ENCODE measurements at regions not wholly inside any gene's neighbourhood (a gene's known extent, or its start where the extent isn't known, plus 50 kb on each side); places are given as distances from the start of the nearest gene placed in this dataset.

DNA sequence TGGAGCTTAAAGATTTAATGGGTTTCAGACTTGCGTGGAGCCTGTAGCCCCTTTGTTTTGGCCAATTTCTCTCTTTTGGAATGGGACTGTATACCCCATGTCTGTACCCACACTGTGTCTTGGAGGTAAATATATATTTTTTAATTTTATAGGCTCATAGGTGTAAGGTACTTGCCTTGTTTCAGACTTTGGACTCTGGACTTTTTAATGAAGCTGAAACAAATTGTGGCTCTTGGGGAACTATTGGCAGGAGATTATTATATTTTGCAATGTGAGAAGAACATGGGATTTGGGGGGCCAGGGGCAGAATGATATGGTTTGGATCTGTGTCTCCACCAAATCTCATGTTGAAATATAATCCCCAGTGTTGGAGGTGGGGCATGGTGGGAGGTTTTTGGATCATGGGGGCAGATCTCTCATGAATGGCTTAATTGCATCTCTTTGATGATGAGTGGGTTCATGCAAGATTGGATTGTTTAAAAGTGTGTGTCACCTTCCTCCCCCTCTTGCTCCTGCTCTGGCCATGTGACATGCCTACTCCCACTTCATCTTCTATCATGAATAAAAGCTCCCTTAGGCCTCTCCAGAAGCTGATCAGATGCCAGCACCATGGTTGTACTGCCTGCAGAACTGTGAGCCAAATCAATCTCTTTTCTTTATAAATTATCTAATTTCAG, 74.1 kb upstream of the ARHGAP20 start:
- DNase-seq (ENCODE audit: low spot score): no peak

GRCh38 chr11:110785398-110785797, 73.2 kb upstream of the ARHGAP20 start:
- no peak for DNase-seq (ENCODE audit: low spot score)

- no peak for DNase-seq (ENCODE audit: low spot score)
Measured at GRCh38 chr11:110782616-110783015, 70.4 kb upstream of the ARHGAP20 start.

GRCh38 chr11:110779108-110779507, 66.9 kb upstream of the ARHGAP20 start:
- DNase-seq (ENCODE audit: low spot score): no peak

DNA sequence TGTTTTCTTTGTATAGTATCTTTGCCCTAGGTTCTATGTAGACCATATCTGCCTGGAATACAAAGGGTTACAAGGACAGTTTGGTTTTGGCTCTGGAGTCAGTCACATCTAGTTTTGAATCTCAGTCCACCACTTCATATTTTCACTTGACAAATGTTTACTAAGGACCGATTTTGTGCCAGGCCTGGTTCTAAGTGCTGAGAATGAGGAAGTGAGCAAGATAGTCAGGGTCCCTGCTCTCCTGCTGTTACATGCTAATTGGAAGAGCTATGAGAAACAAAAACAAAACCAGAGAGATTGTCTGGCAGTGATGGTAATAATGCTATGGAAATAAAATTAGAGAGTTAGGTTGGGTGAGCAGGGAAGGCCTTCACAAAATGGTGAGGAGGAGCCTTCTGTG, 66.1 kb upstream of the ARHGAP20 start:
- no peak for DNase-seq (ENCODE audit: low spot score)

DNA sequence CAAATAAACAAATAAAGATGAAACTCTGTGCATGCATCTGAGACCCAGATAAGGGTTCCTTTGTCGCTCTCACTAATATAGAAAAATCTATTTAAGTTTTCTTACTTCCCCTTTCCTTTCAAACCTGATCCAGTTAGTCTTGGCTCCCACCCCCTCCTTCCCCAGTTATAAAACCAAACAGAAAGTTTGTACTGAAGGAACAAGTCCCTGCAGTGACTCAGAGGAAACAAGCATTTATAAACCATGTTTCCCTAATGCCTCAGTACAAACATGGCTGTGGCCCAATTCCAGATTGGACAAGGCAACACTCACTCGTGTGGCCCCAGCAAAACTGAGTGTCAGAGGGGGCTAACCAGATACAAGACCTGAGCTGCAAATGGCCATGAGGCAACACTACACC, 65.5 kb upstream of the ARHGAP20 start:
- peak; percentile 30 for DNase-seq (ENCODE audit: low spot score)

DNA sequence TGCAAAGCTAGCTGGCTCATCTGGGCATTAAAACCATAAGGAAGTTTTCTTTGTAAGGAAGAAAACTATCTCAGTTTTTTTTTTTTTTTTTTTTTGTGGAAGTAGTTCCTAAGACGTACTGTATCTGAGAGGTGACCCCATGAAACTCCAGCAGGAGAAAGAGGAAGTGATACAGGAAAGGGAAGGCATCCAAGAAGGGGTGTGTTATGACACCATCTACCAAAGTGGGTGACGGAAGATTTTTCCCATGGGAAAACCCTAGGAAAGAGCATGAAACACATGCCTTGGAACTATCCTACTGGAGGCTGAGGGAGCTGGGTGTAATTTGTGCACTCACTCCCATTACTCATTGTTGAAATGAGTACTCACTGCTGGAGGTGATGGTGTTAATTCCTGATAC, 63.8 kb upstream of the ARHGAP20 start:
- DNase-seq (ENCODE audit: low spot score): no peak

- no peak for DNase-seq (ENCODE audit: low spot score)
Measured at GRCh38 chr11:110774138-110775014, 62.1 kb upstream of the ARHGAP20 start.

DNA sequence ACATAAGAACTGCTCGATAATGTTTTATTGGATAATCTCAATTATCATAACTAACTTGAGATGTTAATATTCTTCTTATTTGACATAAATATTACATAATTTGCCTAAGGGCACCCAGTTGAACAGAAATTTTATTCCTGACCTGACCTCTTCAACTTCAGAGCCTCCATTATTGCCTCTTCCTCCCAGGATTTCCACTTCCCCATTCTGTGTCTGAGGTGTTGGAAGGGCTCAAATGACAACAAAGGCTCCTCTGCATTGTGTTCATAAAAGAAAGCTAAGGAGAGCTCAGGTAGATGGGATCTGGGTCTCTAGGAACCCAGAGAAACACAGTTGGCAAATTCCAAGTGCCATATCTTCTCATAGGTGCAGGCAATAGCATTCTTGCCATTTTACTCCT, 61.2 kb upstream of the ARHGAP20 start:
- no peak for DNase-seq (ENCODE audit: low spot score)

- DNase-seq (ENCODE audit: low spot score): no peak
Measured at GRCh38 chr11:110772863-110773262, 60.6 kb upstream of the ARHGAP20 start.

DNA sequence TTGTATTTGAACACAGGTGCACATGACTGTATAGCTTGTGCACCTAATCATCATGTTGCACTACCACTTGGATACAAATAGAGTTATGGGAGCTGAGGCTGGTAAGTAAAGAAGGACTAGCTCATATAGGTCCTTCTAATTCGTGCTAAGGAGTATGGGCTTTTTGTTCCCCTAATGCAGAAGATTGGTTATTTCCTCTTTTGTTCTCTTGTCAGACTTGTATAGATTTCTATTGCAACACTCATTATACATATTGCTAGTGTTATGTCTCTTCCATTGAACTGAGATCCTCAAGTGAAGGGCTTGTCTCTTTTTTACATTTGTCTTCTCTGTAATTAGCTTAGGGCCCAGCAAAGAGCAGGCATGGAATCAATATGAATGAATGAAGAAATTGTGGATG, 54.1 kb upstream of the ARHGAP20 start:
- no peak for DNase-seq (ENCODE audit: low spot score)

GRCh38 chr11:110764485-110764884, 52.2 kb upstream of the ARHGAP20 start:
- no peak for DNase-seq (ENCODE audit: low spot score)

- DNase-seq (ENCODE audit: low spot score): peak; percentile 47
Measured at GRCh38 chr11:110763249-110764011, 51.2 kb upstream of the ARHGAP20 start.

- DNase-seq (ENCODE audit: low spot score): no peak
Measured at GRCh38 chr11:110762590-110762989, 50.4 kb upstream of the ARHGAP20 start.

All from mucosa of gallbladder (tissue), 1 donor.